MM.1S (cell line): ENCODE measurements at regions not wholly inside any gene's neighbourhood (a gene's known extent, or its start where the extent isn't known, plus 50 kb on each side); places are given as distances from the start of the nearest gene placed in this dataset.

Experiments used
- DNase-seq: peaks from one replicate; pipeline ENCODE4 v3.0.0-alpha.2; 2015
- H2AFZ ChIP-seq: fragments of 300-600 bp; sonication (generic); 2 replicates; pipeline ENCODE4 v1.6.0; 2016; ENCODE audit warnings: antibody characterized with exemption, low read length
- H3F3A ChIP-seq: fragments of 300-600 bp; sonication (generic); 2 replicates; pipeline ENCODE4 v1.6.1; 2016; ENCODE audit warnings: mild to moderate bottlenecking, antibody characterized with exemption, low read length, moderate library complexity, mixed read lengths; ENCODE audit not compliant: insufficient read depth
- H3K27ac ChIP-seq: fragments of 300-600 bp; sonication (generic); 2 replicates; pipeline ENCODE4 v1.5.1; 2016; ENCODE audit warnings: mild to moderate bottlenecking, low read length
- H3K27me3 ChIP-seq: fragments of 300-600 bp; sonication (generic); replicated peaks from 2 replicates; pipeline ENCODE4 v1.6.0; 2016; ENCODE audit warnings: low read length; ENCODE audit not compliant: insufficient read depth
- H3K36me3 ChIP-seq: fragments of 300-600 bp; sonication (generic); replicated peaks from 2 replicates; pipeline ENCODE4 v1.6.1; 2016; ENCODE audit warnings: mild to moderate bottlenecking, low read length, mixed read lengths; ENCODE audit not compliant: insufficient read depth
- H3K4me1 ChIP-seq: fragments of 300-600 bp; sonication (generic); 2 replicates; pipeline ENCODE4 v1.6.1; 2016; ENCODE audit warnings: low read length, mixed read lengths
- H3K4me2 ChIP-seq: fragments of 300-600 bp; sonication (generic); 2 replicates; pipeline ENCODE4 v1.6.0; 2016; ENCODE audit warnings: low read depth, low read length
- H3K4me3 ChIP-seq: fragments of 300-600 bp; sonication (generic); 2 replicates; pipeline ENCODE4 v1.5.1; 2016; ENCODE audit warnings: low read length, mixed read lengths
- H3K79me2 ChIP-seq: fragments of 300-600 bp; sonication (generic); 2 replicates; pipeline ENCODE4 v1.6.1; 2016; ENCODE audit warnings: mixed run types, low read length, mixed read lengths
- H3K9ac ChIP-seq: fragments of 300-600 bp; sonication (generic); 2 replicates; pipeline ENCODE4 v1.6.1; 2016; ENCODE audit warnings: low read length, mixed read lengths
- H3K9me2 ChIP-seq: fragments of 300-600 bp; sonication (generic); replicated peaks from 2 replicates; pipeline ENCODE4 v1.6.1; 2016; ENCODE audit warnings: mild to moderate bottlenecking, low read length, mixed read lengths; ENCODE audit not compliant: insufficient read depth
- H3K9me3 ChIP-seq: fragments of 300-600 bp; sonication (generic); replicated peaks from 2 replicates; pipeline ENCODE4 v1.6.1; 2016; ENCODE audit warnings: mild to moderate bottlenecking, low read length, mixed read lengths; ENCODE audit not compliant: insufficient read depth
- H4K20me1 ChIP-seq: fragments of 300-600 bp; sonication (generic); 2 replicates; pipeline ENCODE4 v1.6.1; 2016; ENCODE audit warnings: mild to moderate bottlenecking, low read length, moderate library complexity, mixed read lengths; ENCODE audit not compliant: insufficient read depth
- CTCF ChIP-seq: fragments of 300-600 bp; sonication (generic); IDR thresholded peaks from 2 replicates; pipeline ENCODE4 v1.5.1; 2016; ENCODE audit warnings: antibody characterized with exemption, low read length, mixed read lengths
- EZH2 ChIP-seq: fragments of 300-600 bp; sonication (generic); optimal IDR thresholded peaks from 2 replicates; pipeline ENCODE3; 2017; ENCODE audit warnings: low read depth, mild to moderate bottlenecking, antibody characterized with exemption, low read length, mixed read lengths
- EZH2phosphoT487 ChIP-seq: fragments of 300-600 bp; sonication (generic); IDR thresholded peaks from 2 replicates; pipeline ENCODE4 v1.6.1; 2018; ENCODE audit warnings: antibody characterized with exemption, low read length

GRCh38 chr15:89412905-89413411 is 78.3 kb upstream of the POLG start:
- Histone ChIP-seq H3K79me2 (no peaks in the 10 kb centered on the region; the same call in 1 of the 2 replicates), H2AFZ (no peak overlapping the region), H3K27ac (no peak overlapping the region), H3K4me3 (no peak overlapping the region), H3K9ac (no peak overlapping the region), H3K9me3 (no peaks in the 10 kb centered on the region), H3F3A (no peaks in the 10 kb centered on the region), H3K9me2 (no peaks in the 10 kb centered on the region), H3K36me3 (no peaks in the 10 kb centered on the region), H3K4me1 (no peaks in the 10 kb centered on the region), H4K20me1 (no peaks in the 10 kb centered on the region), H3K4me2 (no peak overlapping the region), H3K27me3 (no peaks in the 10 kb centered on the region)
- TF ChIP-seq EZH2 (no peak), EZH2phosphoT487 (no peak), CTCF (no peak)
- no peak for DNase-seq

- H3K27me3 ChIP-seq, result no peaks in the 10 kb centered on the region
- H3K4me2 ChIP-seq, result no peak overlapping the region
Measured at GRCh38 chr15:89410039-89410435, 75.4 kb upstream of the POLG start.

GRCh38 chr15:89409184-89410038 is 74.8 kb upstream of the POLG start:
- no peaks in the 10 kb centered on the region for H3K27me3 ChIP-seq
- no peak overlapping the region for H2AFZ ChIP-seq
- no peaks in the 10 kb centered on the region for H3K79me2 ChIP-seq
- H3K4me2 ChIP-seq, result no peak overlapping the region
- H3K9ac ChIP-seq, result no peak overlapping the region
- no peak overlapping the region for H3K27ac ChIP-seq
- TF ChIP-seq CTCF (no peak), EZH2phosphoT487 (no peak), EZH2 (no peak)
- no peaks in the 10 kb centered on the region for H3K36me3 ChIP-seq
- H4K20me1 ChIP-seq, result no peaks in the 10 kb centered on the region
- H3K9me2 ChIP-seq, result no peaks in the 10 kb centered on the region
- DNase-seq, result no peak
- H3F3A ChIP-seq, result no peaks in the 10 kb centered on the region
- no peaks in the 10 kb centered on the region for H3K9me3 ChIP-seq
- H3K4me1 ChIP-seq, result no peaks in the 10 kb centered on the region
- H3K4me3 ChIP-seq, result no peak overlapping the region

More at GRCh38 chr15:89410039-89410435, 75.4 kb upstream of the POLG start:
- H3K9me3 ChIP-seq, result no peaks in the 10 kb centered on the region
- DNase-seq, result no peak
- no peaks in the 10 kb centered on the region for H3K36me3 ChIP-seq
- no peak for TF ChIP-seq EZH2
- no peak for TF ChIP-seq EZH2phosphoT487
- no peak for TF ChIP-seq CTCF
- no peaks in the 10 kb centered on the region for H3K4me1 ChIP-seq
- H3K27ac ChIP-seq, result no peak overlapping the region
- H3K79me2 ChIP-seq, result no peaks in the 10 kb centered on the region
- H3K9me2 ChIP-seq, result no peaks in the 10 kb centered on the region
- H4K20me1 ChIP-seq, result no peaks in the 10 kb centered on the region
- H3K9ac ChIP-seq, result no peak overlapping the region
- H2AFZ ChIP-seq, result no peak overlapping the region
- H3F3A ChIP-seq, result no peaks in the 10 kb centered on the region
- H3K4me3 ChIP-seq, result no peak overlapping the region
